Esophagus squamous epithelium (tissue), 5 donors: ENCODE measurements at regions not wholly inside any gene's neighbourhood (a gene's known extent, or its start where the extent isn't known, plus 50 kb on each side); places are given as distances from the start of the nearest gene placed in this dataset.

Source experiments
- DNase-seq: peaks from one replicate; lab custom pipeline; 2025; lab: John Stamatoyannopoulos, UW
- H3K27ac ChIP-seq, 4 donors: fragments of 200-600 bp; sonication (generic); one replicate each; pipeline ENCODE4 v1.5.1; 2016 to 2019; ENCODE audit warnings: mild to moderate bottlenecking in 1 of 4
- H3K27me3 ChIP-seq, 4 donors: fragments of 200-600 bp; sonication (generic); 1 replicate in 3 of 4; 2 replicates in 1 of 4; pipeline versions ENCODE4 v1.5.1 to v1.6.0; 2017 to 2021; ENCODE audit warnings: antibody characterized with exemption in 1 of 4
- H3K36me3 ChIP-seq, 3 donors: fragments of 200-600 bp; sonication (generic); one replicate each; pipeline ENCODE4 v1.5.1; 2016 to 2019
- H3K4me1 ChIP-seq, 3 donors: fragments of 200-600 bp; sonication (generic); one replicate each; pipeline ENCODE4 v1.5.1; 2017 to 2019
- H3K4me3 ChIP-seq, 4 donors: fragments of 200-600 bp; sonication (generic); 1 replicate in 3 of 4; 2 replicates in 1 of 4; pipeline ENCODE4 v1.5.1; 2016 to 2019; ENCODE audit warnings: mild to moderate bottlenecking in 2 of 4, moderate library complexity in 1 of 4
- H3K9me3 ChIP-seq, 3 donors: fragments of 200-600 bp; sonication (generic); one replicate each; pipeline ENCODE4 v1.5.1; 2016 to 2019
- POLR2A ChIP-seq, 4 donors: fragments of 450-650 bp; IDR thresholded peaks; one replicate each; pipeline ENCODE4 v1.6.1; 2017; ENCODE audit warnings: antibody characterized with exemption in 4 of 4, mild to moderate bottlenecking in 4 of 4, moderate library complexity in 3 of 4
- WGBS, 2 donors: methylation state at CpG; one replicate each; pipeline ENCODE4 v1.1.5; 2018; 5-methylcytosine and 5-hydroxymethylcytosine counted together
- intact Hi-C: fragments of 100-400 bp; cut with DNase I; formaldehyde crosslinking; loops from one replicate; pipeline ENCODE4 v1.15.0; 2022
- TF ChIP-seq, protein P1 (sequence below), 6 experiments: fragments of 450-650 bp in 4 of 6; fragments of 200-600 bp in 2 of 6; sonication (generic) in 2 of 6; IDR thresholded peaks; one replicate each; pipeline ENCODE4 v1.5.1; 2016 to 2019; ENCODE audit warnings: antibody characterized with exemption in 6 of 6, mild to moderate bottlenecking in 4 of 6, moderate library complexity in 4 of 6
- donor health status: DM: yes; HTN: yes; CAD: no.

DNA sequence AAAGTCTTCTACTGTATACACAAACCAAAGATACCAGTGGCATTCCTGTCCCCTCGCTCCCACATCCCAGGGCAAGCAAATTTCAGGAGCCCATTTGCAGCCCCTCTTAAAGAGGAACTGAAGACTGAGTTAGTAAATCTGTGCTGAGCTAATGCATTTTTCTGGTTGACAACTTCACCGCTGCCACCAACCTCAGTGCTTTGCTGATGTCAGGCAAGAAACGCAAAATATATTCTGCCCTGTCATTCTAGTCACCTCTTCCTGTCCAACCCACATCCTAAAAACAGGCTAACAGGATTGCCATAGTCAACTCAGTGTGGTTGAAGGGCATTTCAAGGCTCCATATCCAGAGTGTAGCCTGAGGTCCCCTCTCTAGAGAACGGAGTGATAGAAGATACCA is 59.4 kb upstream of the FICD start:
- no peak for DNase-seq
- H3K36me3 ChIP-seq = no peaks in the 10 kb centered on the region
- WGBS, 2 donors = 67 to 75% methylated on average over 3 to 4 of the region's 4 CpGs
- H3K27ac ChIP-seq = no peak overlapping the region
- TF ChIP-seq, protein P1, sequence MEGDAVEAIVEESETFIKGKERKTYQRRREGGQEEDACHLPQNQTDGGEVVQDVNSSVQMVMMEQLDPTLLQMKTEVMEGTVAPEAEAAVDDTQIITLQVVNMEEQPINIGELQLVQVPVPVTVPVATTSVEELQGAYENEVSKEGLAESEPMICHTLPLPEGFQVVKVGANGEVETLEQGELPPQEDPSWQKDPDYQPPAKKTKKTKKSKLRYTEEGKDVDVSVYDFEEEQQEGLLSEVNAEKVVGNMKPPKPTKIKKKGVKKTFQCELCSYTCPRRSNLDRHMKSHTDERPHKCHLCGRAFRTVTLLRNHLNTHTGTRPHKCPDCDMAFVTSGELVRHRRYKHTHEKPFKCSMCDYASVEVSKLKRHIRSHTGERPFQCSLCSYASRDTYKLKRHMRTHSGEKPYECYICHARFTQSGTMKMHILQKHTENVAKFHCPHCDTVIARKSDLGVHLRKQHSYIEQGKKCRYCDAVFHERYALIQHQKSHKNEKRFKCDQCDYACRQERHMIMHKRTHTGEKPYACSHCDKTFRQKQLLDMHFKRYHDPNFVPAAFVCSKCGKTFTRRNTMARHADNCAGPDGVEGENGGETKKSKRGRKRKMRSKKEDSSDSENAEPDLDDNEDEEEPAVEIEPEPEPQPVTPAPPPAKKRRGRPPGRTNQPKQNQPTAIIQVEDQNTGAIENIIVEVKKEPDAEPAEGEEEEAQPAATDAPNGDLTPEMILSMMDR (IDR thresholded peaks at IDR 0.05) = no peak
- no peak for TF ChIP-seq POLR2A (IDR thresholded peaks at IDR 0.05)
- H3K9me3 ChIP-seq = no peaks in the 10 kb centered on the region
- H3K27me3 ChIP-seq = peaks cover 0 to 16% (median 0%) of the 10 kb centered on the region in 4 donors
- intact Hi-C loops = no loop called here
- no peaks in the 10 kb centered on the region for H3K4me1 ChIP-seq
- no peak overlapping the region for H3K4me3 ChIP-seq

DNA sequence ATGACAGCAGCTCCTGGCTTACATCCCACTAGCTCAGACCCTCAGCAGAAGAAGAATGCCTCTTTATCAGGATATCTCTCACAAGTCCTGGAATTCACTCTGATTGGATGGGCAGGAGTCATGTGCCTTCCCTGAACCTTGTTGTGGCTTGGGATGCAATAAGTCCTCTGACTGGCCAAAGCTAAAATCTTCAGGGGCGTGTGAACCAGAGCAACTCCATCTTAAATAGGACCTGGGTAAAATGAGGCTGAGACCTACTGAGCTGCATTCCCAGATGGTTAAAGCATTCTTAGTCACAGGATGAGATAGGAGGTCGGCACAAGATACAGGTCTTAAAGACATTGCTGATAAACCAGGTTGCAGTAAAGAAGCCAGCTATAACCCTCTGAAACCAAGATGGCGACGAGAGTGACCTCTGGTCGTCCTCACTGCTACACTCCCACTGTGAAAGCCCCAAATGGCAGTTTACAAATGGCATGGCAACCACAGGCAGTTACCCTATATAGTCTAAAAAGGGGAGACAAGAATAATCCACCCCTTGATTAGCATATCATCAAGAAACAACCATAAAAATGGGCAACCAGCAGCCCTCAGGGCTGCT is 60.4 kb upstream of the FICD start:
- WGBS, 2 donors = 59% methylated on average over 4 to 5 of the region's 5 CpGs
- TF ChIP-seq, protein P1 (IDR thresholded peaks at IDR 0.05) = no peak
- no peak for TF ChIP-seq POLR2A (IDR thresholded peaks at IDR 0.05)
- intact Hi-C loops = no loop called here

DNA sequence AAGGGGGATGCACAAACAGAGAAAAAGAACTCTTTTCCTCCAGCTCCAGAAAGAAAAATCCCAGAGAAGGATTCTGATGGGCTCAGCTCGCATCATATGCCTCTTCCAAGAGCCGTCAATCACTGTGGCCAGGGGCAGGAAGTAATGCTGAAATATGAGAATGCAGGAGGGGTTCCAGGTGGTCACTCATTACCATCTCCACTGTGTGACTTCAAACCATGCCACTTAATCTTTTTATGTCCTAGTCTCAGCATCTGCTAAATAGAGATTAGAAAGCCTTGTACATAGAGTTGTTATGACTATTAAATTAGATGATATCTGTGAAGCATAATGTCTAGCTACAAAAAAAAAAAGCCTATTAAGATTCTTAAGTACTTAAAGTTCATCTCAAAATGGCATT is 65.6 kb upstream of the FICD start:
- TF ChIP-seq POLR2A (IDR thresholded peaks at IDR 0.05) = no peak
- TF ChIP-seq, protein P1 (IDR thresholded peaks at IDR 0.05) = no peak
- H3K27me3 ChIP-seq = peaks cover 0 to 10% (median 0%) of the 10 kb centered on the region in 4 donors
- H3K36me3 ChIP-seq = no peaks in the 10 kb centered on the region
- intact Hi-C loops = no loop called here
- no peaks in the 10 kb centered on the region for H3K4me1 ChIP-seq
- DNase-seq = no peak
- WGBS, 2 donors = 52 to 65% methylated on average over 2 of the region's 2 CpGs
- H3K9me3 ChIP-seq = no peaks in the 10 kb centered on the region
- no peak overlapping the region for H3K27ac ChIP-seq
- no peak overlapping the region for H3K4me3 ChIP-seq

More for the DNA sequence above, 60.4 kb upstream of the FICD start:
- DNase-seq = no peak
- H3K4me1 ChIP-seq = no peaks in the 10 kb centered on the region
- H3K27ac ChIP-seq = no peak overlapping the region
- H3K36me3 ChIP-seq = no peaks in the 10 kb centered on the region
- H3K4me3 ChIP-seq = no peak overlapping the region
- peaks cover 0 to 5% (median 0%) of the 10 kb centered on the region in 4 donors for H3K27me3 ChIP-seq
- no peaks in the 10 kb centered on the region for H3K9me3 ChIP-seq

DNA sequence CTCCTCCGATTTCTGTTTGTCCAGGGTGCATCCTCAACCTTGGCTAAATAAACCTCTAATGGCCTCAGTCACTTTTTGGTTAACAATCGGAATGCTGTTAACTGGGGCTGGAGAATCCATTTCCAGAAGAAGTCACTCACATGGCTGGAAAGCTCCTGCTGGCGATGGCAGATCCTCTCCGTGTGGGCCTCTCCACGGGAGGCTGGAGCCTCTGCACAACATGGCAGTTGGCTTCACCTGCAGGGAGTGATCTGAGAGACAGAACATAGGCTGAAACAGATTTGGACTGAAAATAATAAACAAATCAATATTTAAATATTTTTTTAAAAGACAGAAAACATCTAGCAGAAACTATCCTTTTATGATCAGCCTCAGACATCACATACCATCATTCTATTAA is 66.8 kb upstream of the FICD start:
- H3K4me1 ChIP-seq = no peaks in the 10 kb centered on the region
- TF ChIP-seq, protein P1 (IDR thresholded peaks at IDR 0.05) = no peak
- no peak for TF ChIP-seq POLR2A (IDR thresholded peaks at IDR 0.05)
- H3K9me3 ChIP-seq = no peaks in the 10 kb centered on the region
- H3K27me3 ChIP-seq = peaks cover 0 to 10% (median 0%) of the 10 kb centered on the region in 4 donors
- H3K4me3 ChIP-seq = no peak overlapping the region
- H3K36me3 ChIP-seq = no peaks in the 10 kb centered on the region
- 51 to 79% methylated on average over 5 of the region's 5 CpGs for WGBS, 2 donors
- intact Hi-C loops = no loop called here
- DNase-seq = no peak
- H3K27ac ChIP-seq = no peak overlapping the region

DNA sequence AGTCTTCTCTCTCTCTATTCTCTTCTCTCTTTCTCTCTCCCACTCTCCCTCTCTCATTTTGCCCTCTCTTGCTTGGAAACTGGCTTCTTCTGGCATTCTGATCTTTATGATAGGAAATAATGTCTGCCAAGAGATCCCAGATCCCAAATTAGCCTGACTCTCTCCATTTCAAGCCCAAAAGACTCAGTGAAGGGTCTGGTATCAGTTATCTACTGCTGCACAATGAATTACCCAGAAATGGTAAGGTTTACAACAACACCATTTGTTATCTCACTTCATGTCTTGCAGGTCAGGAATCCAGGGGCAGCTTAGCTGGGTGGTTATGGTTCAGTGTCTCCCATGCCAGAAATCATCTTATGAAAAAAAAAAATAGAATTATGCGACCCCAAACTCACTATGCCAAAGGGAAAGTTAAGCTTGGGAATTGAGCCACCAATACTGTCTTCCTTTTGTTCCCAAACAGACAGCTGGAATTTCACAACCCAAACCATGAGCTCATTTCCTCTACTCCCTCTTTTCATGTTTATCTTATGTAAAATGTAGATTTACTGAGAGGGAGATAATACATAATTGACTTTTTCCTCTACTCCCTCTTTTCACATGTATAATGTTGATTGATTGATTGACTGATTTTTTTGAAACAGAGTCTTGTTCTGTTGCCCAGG is 67.8 kb upstream of the FICD start:
- Histone ChIP-seq H3K4me3 (no peak overlapping the region), H3K4me1 (peaks cover 0 to 1% (median 0%) of the 10 kb centered on the region in 3 donors), H3K36me3 (no peaks in the 10 kb centered on the region), H3K9me3 (no peaks in the 10 kb centered on the region), H3K27me3 (peaks cover 0 to 9% (median 0%) of the 10 kb centered on the region in 4 donors), H3K27ac (peak overlapping the region in 1 of 4 donors; percentile 39)
- intact Hi-C loops = no loop called here
- TF ChIP-seq, protein P1 (IDR thresholded peaks at IDR 0.05) = no peak
- TF ChIP-seq POLR2A (IDR thresholded peaks at IDR 0.05) = no peak
- WGBS, 2 donors = 5 to 11% methylated on average over 1 of the region's 1 CpG
- no peak for DNase-seq
